HG02938 (cell line): ENCODE measurements at regions not wholly inside any gene's neighbourhood (a gene's known extent, or its start where the extent isn't known, plus 50 kb on each side); places are given as distances from the start of the nearest gene placed in this dataset.

ENCODE experiments used
- ATAC-seq: cut with Tn5 transposase; IDR thresholded peaks from one replicate; pipeline ENCODE4 v1.9.1; 2021; ENCODE audit warnings: mild to moderate bottlenecking, moderate library complexity; ENCODE audit not compliant: unreplicated experiment

- no peak for ATAC-seq
Observed at GRCh38 chr2:22270341-22270740, 1114.6 kb upstream of the KLHL29 start.

- ATAC-seq: no peak
Observed at GRCh38 chr2:22273853-22274252, 1111.1 kb upstream of the KLHL29 start.

GRCh38 chr2:22274661-22275060 lies 1110.3 kb upstream of the KLHL29 start:
- no peak for ATAC-seq

- no peak for ATAC-seq
Observed at GRCh38 chr2:22276696-22277095, 1108.3 kb upstream of the KLHL29 start.

- ATAC-seq: no peak
Observed at GRCh38 chr2:22279541-22279940, 1105.4 kb upstream of the KLHL29 start.

GRCh38 chr2:22281033-22281432 lies 1103.9 kb upstream of the KLHL29 start:
- ATAC-seq: no peak

- no peak for ATAC-seq
Observed at GRCh38 chr2:22282220-22282619, 1102.8 kb upstream of the KLHL29 start.

GRCh38 chr2:22282916-22283315 lies 1102.1 kb upstream of the KLHL29 start:
- ATAC-seq: no peak

GRCh38 chr2:22283436-22283835 lies 1101.5 kb upstream of the KLHL29 start:
- no peak for ATAC-seq

GRCh38 chr2:22290302-22290701 lies 1094.7 kb upstream of the KLHL29 start:
- ATAC-seq: no peak

- no peak for ATAC-seq
Observed at GRCh38 chr2:22290909-22291473, 1094.0 kb upstream of the KLHL29 start.

- no peak for ATAC-seq
Observed at GRCh38 chr2:22301228-22301627, 1083.8 kb upstream of the KLHL29 start.

- ATAC-seq: no peak
Observed at GRCh38 chr2:22326250-22326649, 1058.7 kb upstream of the KLHL29 start.

- no peak for ATAC-seq
Observed at GRCh38 chr2:22329211-22330154, 1055.5 kb upstream of the KLHL29 start.

GRCh38 chr2:22336414-22336813 lies 1048.6 kb upstream of the KLHL29 start:
- no peak for ATAC-seq

- ATAC-seq: no peak
Observed at GRCh38 chr2:22340716-22341115, 1044.3 kb upstream of the KLHL29 start.

GRCh38 chr2:22347306-22347705 lies 1037.7 kb upstream of the KLHL29 start:
- ATAC-seq: no peak

GRCh38 chr2:22350621-22351020 lies 1034.4 kb upstream of the KLHL29 start:
- ATAC-seq: no peak

GRCh38 chr2:22355816-22356433 lies 1029.1 kb upstream of the KLHL29 start:
- peak; percentile 64 for ATAC-seq

- ATAC-seq: no peak
Observed at GRCh38 chr2:22359071-22359672, 1025.8 kb upstream of the KLHL29 start.

- ATAC-seq: no peak
Observed at GRCh38 chr2:22360735-22361374, 1024.1 kb upstream of the KLHL29 start.
